Upper lobe of right lung (tissue), 1 donor: ENCODE measurements at regions not wholly inside any gene's neighbourhood (a gene's known extent, or its start where the extent isn't known, plus 50 kb on each side); places are given as distances from the start of the nearest gene placed in this dataset.

Experiments
- ATAC-seq: fragments of 200-7000 bp; cut with Tn5 transposase; one replicate; pipeline ENCODE4 v1.9.1; 2020; ENCODE audit warnings: mild to moderate bottlenecking, moderate library complexity
- DNase-seq: peaks from one replicate; pipeline ENCODE4 v3.0.0-alpha.2; 2020
- H3K27ac ChIP-seq: fragments of 200-600 bp; one replicate; pipeline ENCODE4 v1.8.0; 2022
- H3K27me3 ChIP-seq: fragments of 200-600 bp; one replicate; pipeline ENCODE4 v1.8.0; 2022; ENCODE audit warnings: mild to moderate bottlenecking
- H3K36me3 ChIP-seq: fragments of 200-600 bp; one replicate; pipeline ENCODE4 v1.8.0; 2022
- H3K4me1 ChIP-seq: fragments of 200-600 bp; one replicate; pipeline ENCODE4 v1.8.0; 2022
- H3K4me3 ChIP-seq: fragments of 200-600 bp; one replicate; pipeline ENCODE4 v1.8.0; 2022; ENCODE audit warnings: mild to moderate bottlenecking
- H3K9me3 ChIP-seq: fragments of 200-600 bp; one replicate; pipeline ENCODE4 v1.8.0; 2022
- CTCF ChIP-seq: fragments of 200-600 bp; IDR thresholded peaks from one replicate; pipeline ENCODE4 v1.8.0; 2022; ENCODE audit warnings: antibody characterized with exemption
- intact Hi-C: fragments of 100-400 bp; cut with DNase I; formaldehyde crosslinking; loops from one replicate; pipeline ENCODE4 v1.11.0; 2022
- donor health status: DM: no; HTN: yes; CAD: no; lungs with severe emphysema.

GRCh38 chr10:36766940-36767339 is 358.5 kb upstream of the ANKRD30A start:
- TF ChIP-seq CTCF = no peak
- Histone ChIP-seq H3K27ac (no peak overlapping the region), H3K9me3 (no peaks in the 10 kb centered on the region), H3K36me3 (no peaks in the 10 kb centered on the region), H3K4me1 (no peaks in the 10 kb centered on the region), H3K4me3 (no peak overlapping the region), H3K27me3 (no peaks in the 10 kb centered on the region)
- DNase-seq (no peak), ATAC-seq (no peak)
- intact Hi-C loops = no loop called here

- TF ChIP-seq CTCF = no peak
- intact Hi-C loops = no loop called here
- no peak overlapping the region for H3K27ac ChIP-seq
- H3K9me3 ChIP-seq = no peaks in the 10 kb centered on the region
- no peak overlapping the region for H3K4me3 ChIP-seq
- H3K27me3 ChIP-seq = no peaks in the 10 kb centered on the region
- DNase-seq (no peak), ATAC-seq (no peak)
- H3K36me3 ChIP-seq = no peaks in the 10 kb centered on the region
- no peaks in the 10 kb centered on the region for H3K4me1 ChIP-seq
Measured at GRCh38 chr10:36766415-36766810, 359.0 kb upstream of the ANKRD30A start.

GRCh38 chr10:36765782-36766414 is 359.5 kb upstream of the ANKRD30A start:
- Histone ChIP-seq H3K27me3 (no peaks in the 10 kb centered on the region), H3K27ac (no peak overlapping the region), H3K4me3 (no peak overlapping the region), H3K36me3 (no peaks in the 10 kb centered on the region), H3K4me1 (no peaks in the 10 kb centered on the region), H3K9me3 (no peaks in the 10 kb centered on the region)
- no peak for ATAC-seq
- no peak for DNase-seq
- intact Hi-C loops = no loop called here
- no peak for TF ChIP-seq CTCF

GRCh38 chr10:36764823-36765222 is 360.6 kb upstream of the ANKRD30A start:
- intact Hi-C loops = no loop called here
- TF ChIP-seq CTCF = no peak
- H3K9me3 ChIP-seq = no peaks in the 10 kb centered on the region
- no peaks in the 10 kb centered on the region for H3K4me1 ChIP-seq
- no peaks in the 10 kb centered on the region for H3K36me3 ChIP-seq
- ATAC-seq (no peak), DNase-seq (no peak)
- H3K27me3 ChIP-seq = no peaks in the 10 kb centered on the region
- H3K4me3 ChIP-seq = no peak overlapping the region
- H3K27ac ChIP-seq = no peak overlapping the region

GRCh38 chr10:36761121-36761520 is 364.3 kb upstream of the ANKRD30A start:
- intact Hi-C loops = no loop called here
- Histone ChIP-seq H3K4me1 (no peaks in the 10 kb centered on the region), H3K4me3 (no peak overlapping the region), H3K9me3 (no peaks in the 10 kb centered on the region), H3K27ac (no peak overlapping the region), H3K36me3 (no peaks in the 10 kb centered on the region), H3K27me3 (no peaks in the 10 kb centered on the region)
- TF ChIP-seq CTCF = no peak
- DNase-seq = no peak
- no peak for ATAC-seq
